ENCODE measurements at regions not wholly inside any gene's neighbourhood (a gene's known extent, or its start where the extent isn't known, plus 50 kb on each side); places are given as distances from the start of the nearest gene placed in this dataset.

DNA sequence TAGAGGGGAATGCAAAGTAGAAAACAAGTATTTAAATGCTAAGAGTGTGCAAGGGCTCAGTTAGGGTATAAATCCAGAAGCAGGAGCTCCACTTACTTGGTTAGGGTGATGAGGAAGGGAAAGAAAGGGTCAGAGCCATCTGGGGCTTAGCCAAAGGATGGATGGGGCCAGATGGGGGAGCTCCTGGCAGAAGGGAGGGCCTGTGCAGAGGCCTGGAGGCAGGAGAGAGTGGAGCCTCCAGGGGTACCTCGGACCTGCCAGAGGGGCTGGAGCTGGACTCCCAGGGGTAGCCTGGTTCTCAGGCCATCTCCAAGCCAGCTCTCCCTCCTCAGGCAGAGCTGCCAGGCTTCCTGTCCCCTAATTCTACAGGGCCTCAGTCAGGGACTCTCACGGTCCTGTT lies 506.3 kb downstream of the SHQ1 start:
- no peak for DNase-seq (ENCODE audit: low read depth)

GRCh38 chr3:72341380-72341770 lies 506.9 kb downstream of the SHQ1 start:
- DNase-seq (ENCODE audit: low read depth): no peak

DNA sequence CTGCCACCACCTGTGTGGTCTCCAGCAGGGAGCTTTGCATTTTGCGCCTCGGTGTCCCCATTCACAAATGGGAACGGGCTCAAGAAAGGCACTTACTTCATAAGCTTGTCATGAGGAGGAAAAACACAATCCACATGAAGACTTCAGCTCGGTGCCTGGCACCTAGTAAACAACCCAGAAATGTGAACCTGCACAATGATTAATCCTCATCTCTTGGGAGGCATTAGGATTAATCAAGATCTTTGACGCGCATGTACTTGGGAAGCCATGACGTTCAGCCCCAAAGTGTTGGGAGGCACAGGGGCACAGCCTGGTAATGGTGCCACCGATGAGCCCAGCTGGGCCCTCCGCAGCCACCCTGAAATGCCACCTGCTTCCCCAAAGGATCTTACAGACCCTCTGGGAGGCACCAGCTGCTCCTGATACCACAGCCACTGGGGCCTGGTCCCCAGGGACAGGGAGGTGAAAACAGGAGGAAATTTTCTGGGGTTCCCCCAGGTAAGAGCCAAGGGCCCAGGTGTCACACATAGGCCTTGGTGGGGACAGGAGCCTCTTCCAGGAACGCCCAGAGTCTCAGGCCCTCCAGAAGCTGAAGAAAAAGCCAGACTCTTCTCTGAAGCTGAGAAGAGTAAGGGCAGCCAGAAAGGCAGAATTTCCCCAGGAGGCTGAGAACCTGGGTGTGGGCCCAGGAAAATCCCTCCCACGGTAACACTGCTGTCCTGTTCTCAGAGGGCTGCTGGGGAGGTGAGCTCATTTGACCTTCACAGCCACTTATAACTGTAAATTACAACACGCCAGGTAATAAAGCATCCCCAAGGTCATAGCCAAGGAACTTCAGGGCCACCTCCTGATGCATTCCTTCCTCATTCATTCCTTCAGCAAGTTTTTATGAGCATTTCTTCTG lies 507.5 kb downstream of the SHQ1 start:
- no peak for DNase-seq (ENCODE audit: low read depth)

GRCh38 chr3:72340056-72340455 lies 508.2 kb downstream of the SHQ1 start:
- DNase-seq (ENCODE audit: low read depth): no peak

- DNase-seq (ENCODE audit: low read depth): no peak
These were observed 508.6 kb downstream of the SHQ1 start for GRCh38 chr3:72339670-72340030.

- peak; percentile 73 for DNase-seq (ENCODE audit: low read depth)
These were observed 509.1 kb downstream of the SHQ1 start for GRCh38 chr3:72338942-72339669.

DNA sequence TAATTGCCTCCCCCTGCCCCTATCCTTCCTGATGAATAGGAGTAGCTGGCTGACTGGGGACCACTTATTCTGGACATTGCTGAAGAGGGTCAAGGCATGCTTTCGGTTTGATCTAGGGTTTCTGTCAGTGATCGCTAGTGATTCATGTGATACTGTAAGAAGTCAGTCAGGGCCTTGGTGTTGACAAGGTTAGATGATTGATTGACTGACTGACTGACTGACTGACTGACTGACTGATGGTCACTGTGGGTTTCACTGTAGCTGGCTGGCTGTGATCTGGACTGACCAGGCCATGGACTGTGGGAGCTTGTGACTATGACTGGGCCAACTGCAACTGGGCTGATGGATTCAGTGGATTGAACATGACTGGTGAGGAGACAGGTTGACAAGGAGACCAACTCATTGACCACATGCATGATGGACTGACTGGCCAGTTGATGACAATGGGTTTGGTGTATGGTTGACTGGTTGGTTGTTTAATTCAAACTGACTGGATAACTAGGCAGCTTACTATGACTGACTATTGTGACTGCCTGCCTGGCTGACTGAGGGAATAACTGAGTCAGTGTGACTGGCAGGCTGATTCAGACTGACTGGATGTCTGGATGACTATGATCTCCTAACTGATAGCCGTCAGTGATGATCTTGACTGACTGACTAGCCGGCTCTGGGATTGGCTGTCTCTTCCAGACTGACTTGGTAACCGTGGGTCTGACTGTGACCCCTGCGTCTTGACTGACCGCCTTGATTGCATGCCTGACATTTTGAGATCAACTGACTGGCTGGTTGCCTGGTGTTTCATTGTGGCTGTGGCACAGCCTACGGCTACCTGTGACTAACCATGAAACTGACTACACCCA lies 509.9 kb downstream of the SHQ1 start:
- DNase-seq (ENCODE audit: low read depth): peak; percentile 60

- no peak for DNase-seq (ENCODE audit: low read depth)
These were observed 510.8 kb downstream of the SHQ1 start for GRCh38 chr3:72337480-72337855.

- DNase-seq (ENCODE audit: low read depth): no peak
These were observed 511.3 kb downstream of the SHQ1 start for GRCh38 chr3:72336821-72337479.

- no peak for DNase-seq (ENCODE audit: low read depth)
These were observed 512.1 kb downstream of the SHQ1 start for GRCh38 chr3:72336114-72336651.

DNA sequence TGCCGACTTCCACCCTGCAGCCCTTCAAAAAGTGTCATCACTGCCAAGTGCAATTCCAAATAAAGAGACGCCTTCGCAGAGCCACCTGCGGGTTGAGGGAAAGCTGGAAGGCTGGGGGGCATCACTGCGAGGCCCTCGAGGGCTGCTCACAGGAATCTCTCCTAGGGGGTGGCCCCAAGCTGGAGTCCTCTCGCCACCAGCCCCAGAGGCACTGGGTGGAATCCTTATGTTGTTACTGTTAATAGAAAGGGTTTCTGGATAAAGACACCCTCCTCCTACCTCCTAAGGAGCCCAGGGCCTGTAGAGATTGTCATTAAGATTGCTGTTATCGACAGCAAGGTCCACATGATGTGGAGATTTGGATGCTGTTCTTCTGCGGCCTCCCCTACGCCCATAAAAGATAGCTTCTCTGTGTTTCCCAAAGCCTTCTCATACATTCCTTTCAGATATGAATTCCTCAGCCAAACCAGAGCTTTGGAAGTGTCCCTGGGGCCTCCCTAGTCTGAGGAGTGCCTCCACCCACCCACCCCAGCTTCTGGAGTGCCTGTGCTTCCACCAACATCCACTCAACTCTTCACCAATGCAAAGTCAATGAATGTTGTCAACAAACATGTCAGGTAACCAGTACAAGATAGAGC lies 512.7 kb downstream of the SHQ1 start:
- no peak for DNase-seq (ENCODE audit: low read depth)

- DNase-seq (ENCODE audit: low read depth): no peak
These were observed 513.4 kb downstream of the SHQ1 start for GRCh38 chr3:72334681-72335457.

DNA sequence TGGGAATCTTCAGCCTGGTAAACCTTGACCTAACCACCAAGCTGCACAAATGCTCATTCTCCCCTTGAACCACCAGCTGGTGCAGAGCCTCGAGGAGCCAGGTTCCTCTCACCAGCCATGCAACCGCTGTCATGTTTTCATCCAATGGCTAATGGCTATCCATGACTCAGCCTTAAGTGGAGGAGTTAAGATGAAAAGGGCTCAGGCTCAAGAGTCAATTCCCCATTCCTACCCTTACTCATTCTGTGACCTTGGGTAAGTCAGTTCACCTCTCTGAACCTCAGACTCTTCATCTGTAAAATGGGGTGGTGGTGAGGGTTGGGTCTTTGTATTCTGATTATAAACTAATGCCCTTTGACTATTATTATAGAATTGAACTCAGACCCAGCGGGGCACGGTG lies 515.6 kb downstream of the SHQ1 start:
- no peak for DNase-seq (ENCODE audit: low read depth)

GRCh38 chr3:72332036-72332435 lies 516.2 kb downstream of the SHQ1 start:
- no peak for DNase-seq (ENCODE audit: low read depth)

GRCh38 chr3:72331076-72331475 lies 517.2 kb downstream of the SHQ1 start:
- no peak for DNase-seq (ENCODE audit: low read depth)

DNA sequence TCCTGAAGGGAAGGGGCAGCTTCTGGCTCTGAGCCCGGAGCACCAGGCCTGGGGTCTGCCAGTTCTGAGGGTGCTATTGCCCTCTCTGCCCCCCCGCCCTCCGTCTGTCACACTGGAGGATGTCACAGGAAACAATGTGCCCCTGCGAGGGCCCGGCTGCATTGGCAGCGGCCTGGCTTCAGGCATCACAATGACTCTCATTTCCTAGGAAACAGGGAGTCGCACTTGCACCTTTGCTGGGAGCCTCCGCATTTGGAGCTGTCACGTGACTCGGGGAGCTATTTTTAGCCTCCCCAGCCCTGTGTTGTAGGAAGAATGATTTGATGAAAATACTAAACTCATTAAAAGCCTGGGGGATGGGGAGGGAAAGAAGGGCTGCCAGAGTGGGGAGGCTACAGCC lies 518.9 kb downstream of the SHQ1 start:
- DNase-seq (ENCODE audit: low read depth): no peak

DNA sequence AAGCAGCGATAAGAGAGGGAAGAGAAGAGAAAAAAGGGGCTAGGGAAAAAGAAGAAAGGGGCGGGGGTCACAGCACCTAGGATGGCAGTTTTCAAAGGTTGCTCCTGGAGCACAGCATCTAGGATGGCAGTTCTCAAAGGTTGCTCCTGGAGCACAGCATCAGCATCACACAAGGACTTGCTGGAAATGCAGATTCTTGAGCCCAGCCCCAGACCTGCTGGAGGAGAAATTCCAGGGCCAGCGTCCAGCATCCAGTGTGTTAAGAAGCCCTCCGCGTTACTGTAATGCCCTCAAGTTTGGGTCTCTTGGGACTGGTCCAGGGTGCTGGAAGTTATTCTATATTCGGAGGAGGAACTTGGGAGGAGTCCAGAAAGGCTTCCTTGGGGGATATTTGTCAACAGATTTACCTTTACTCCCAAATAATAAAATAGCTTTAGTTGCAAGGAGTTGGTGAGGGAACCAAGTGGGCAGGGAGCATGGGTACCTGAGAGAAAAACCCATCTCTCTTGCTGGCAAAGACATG lies 519.4 kb downstream of the SHQ1 start:
- DNase-seq (ENCODE audit: low read depth): no peak

DNA sequence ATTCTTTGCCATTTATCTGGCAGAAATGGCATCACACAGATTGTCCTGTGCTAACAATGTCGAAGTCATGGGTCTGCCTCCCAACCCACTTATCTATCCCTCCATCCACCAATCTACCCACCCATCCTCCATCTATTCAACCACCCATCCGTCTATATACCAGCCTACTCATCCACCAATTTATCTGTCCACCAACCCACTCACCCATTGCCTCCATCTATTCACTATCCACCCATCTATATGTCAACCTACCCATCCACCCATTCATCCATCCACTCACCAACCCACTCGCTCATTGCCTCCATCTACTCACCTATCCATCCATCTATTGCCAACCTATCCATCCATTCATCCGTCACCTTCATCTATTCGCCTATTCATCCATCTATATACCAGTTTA lies 521.2 kb downstream of the SHQ1 start:
- DNase-seq (ENCODE audit: low read depth): no peak

DNA sequence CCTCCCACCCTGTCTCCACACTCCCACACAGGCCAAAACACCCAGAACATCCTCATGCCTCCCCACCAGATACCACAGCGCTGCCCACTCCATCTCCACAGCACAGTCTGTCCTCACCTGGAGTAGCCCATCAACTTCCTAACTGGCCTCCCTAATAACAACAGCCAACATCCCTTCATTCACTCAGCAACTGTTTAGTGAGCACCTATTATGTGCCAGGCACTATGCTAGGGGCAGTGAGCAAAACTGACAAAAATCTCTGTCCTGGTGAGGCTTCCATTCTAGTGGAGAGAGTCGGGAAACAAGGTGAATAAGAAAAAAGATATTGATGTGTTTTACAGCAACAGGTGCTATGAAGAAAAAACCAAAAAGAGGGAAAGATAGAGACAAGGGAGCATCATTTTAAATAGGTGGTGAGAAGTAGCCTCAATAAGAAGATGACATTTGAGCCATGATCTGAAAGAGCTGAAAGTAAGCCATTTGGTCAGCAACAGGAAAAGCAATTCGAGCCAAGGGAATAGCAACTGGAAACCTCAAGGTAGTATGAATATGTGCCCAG lies 523.9 kb downstream of the SHQ1 start:
- DNase-seq (ENCODE audit: low read depth): no peak

- no peak for DNase-seq (ENCODE audit: low read depth)
These were observed 524.5 kb downstream of the SHQ1 start for GRCh38 chr3:72323773-72324172.

All from stimulated activated CD4-positive, alpha-beta T cell treated with anti-CD3 and anti-CD28 coated beads, Interleukin-2, amount 100 ng/mL, for 4 hours (primary cell).